Non-pigmented ciliary epithelial cell (primary cell): ENCODE measurements at regions not wholly inside any gene's neighbourhood (a gene's known extent, or its start where the extent isn't known, plus 50 kb on each side); places are given as distances from the start of the nearest gene placed in this dataset.
"Not testable (repeated sequence)": the region's sequence is repeated elsewhere in the genome, so short reads cannot be mapped to it uniquely, and the experiment has no call there.

Experiments used
- DNase-seq: peaks from one replicate; pipeline ENCODE4 v3.0.0-alpha.2; 2010; ENCODE audit warnings: low read depth

GRCh38 chr18:65998971-65999700, 248.3 kb downstream of the CDH7 start:
- DNase-seq, result not testable (repeated sequence)

GRCh38 chr18:65995206-65995605, 244.4 kb downstream of the CDH7 start:
- no peak for DNase-seq

GRCh38 chr18:65994302-65994701, 243.5 kb downstream of the CDH7 start:
- DNase-seq, result no peak

- no peak for DNase-seq
Measured at GRCh38 chr18:65990944-65991708, 240.3 kb downstream of the CDH7 start.

- no peak for DNase-seq
Measured at GRCh38 chr18:65990174-65990690, 239.4 kb downstream of the CDH7 start.

- DNase-seq, result no peak
Measured at GRCh38 chr18:65988972-65989371, 238.2 kb downstream of the CDH7 start.

- DNase-seq, result no peak
Measured at GRCh38 chr18:65988386-65988785, 237.6 kb downstream of the CDH7 start.

- DNase-seq, result no peak
Measured at GRCh38 chr18:65983750-65984149, 232.9 kb downstream of the CDH7 start.

GRCh38 chr18:65975536-65975935, 224.7 kb downstream of the CDH7 start:
- DNase-seq, result no peak

- DNase-seq, result no peak
Measured at GRCh38 chr18:65974758-65975157, 223.9 kb downstream of the CDH7 start.

GRCh38 chr18:65968239-65969004, 217.6 kb downstream of the CDH7 start:
- DNase-seq, result no peak

- DNase-seq, result no peak
Measured at GRCh38 chr18:65955747-65956146, 204.9 kb downstream of the CDH7 start.

GRCh38 chr18:65954372-65954771, 203.6 kb downstream of the CDH7 start:
- DNase-seq, result no peak

- no peak for DNase-seq
Measured at GRCh38 chr18:65946777-65947176, 196.0 kb downstream of the CDH7 start.

- no peak for DNase-seq
Measured at GRCh38 chr18:65943268-65943667, 192.5 kb downstream of the CDH7 start.

- no peak for DNase-seq
Measured at GRCh38 chr18:65942854-65943253, 192.0 kb downstream of the CDH7 start.

- DNase-seq, result no peak
Measured at GRCh38 chr18:65942104-65942503, 191.3 kb downstream of the CDH7 start.

- no peak for DNase-seq
Measured at GRCh38 chr18:65941482-65941881, 190.7 kb downstream of the CDH7 start.
